Mesenchymal stem cell (in vitro differentiated cells and primary cell): ENCODE measurements at regions not wholly inside any gene's neighbourhood (a gene's known extent, or its start where the extent isn't known, plus 50 kb on each side); places are given as distances from the start of the nearest gene placed in this dataset.
"Not testable (repeated sequence)": the region's sequence is repeated elsewhere in the genome, so short reads cannot be mapped to it uniquely, and the experiment has no call there.

ENCODE experiments used
- DNase-seq: peaks from one replicate; pipeline ENCODE4 v3.0.0-alpha.2; 2013
- H2AFZ ChIP-seq: one replicate; pipeline ENCODE4 v1.6.1; 2013; ENCODE audit warnings: low read depth, mild to moderate bottlenecking, control low read depth, inconsistent platforms, low read length, moderate library complexity
- H2AK5ac ChIP-seq: 2 replicates; pipeline ENCODE4 v1.6.1; 2013; ENCODE audit warnings: low read length, moderate library complexity, mild to moderate bottlenecking, inconsistent platforms; ENCODE audit not compliant: severe bottlenecking
- H2BK120ac ChIP-seq: one replicate; pipeline ENCODE4 v1.6.1; 2013; ENCODE audit warnings: low read depth, mild to moderate bottlenecking, inconsistent platforms, low read length, moderate library complexity
- H2BK12ac ChIP-seq, 2 experiments: one replicate each; pipeline ENCODE4 v1.6.1; 2013; ENCODE audit warnings: inconsistent platforms in 2 of 2, low read length in 2 of 2, mild to moderate bottlenecking in 2 of 2, moderate library complexity in 2 of 2, control low read depth in 1 of 2
- H2BK15ac ChIP-seq: one replicate; pipeline ENCODE4 v1.6.1; 2013; ENCODE audit warnings: mild to moderate bottlenecking, low read depth, inconsistent platforms; ENCODE audit not compliant: poor library complexity, severe bottlenecking
- H2BK5ac ChIP-seq: 2 replicates; pipeline ENCODE4 v1.6.1; 2013; ENCODE audit warnings: low read depth, mild to moderate bottlenecking, low read length, control low read depth, inconsistent platforms; ENCODE audit not compliant: poor library complexity, severe bottlenecking
- H3K14ac ChIP-seq, 2 experiments: one replicate each; pipeline ENCODE4 v1.6.1; 2013; ENCODE audit warnings: inconsistent platforms in 2 of 2, low read length in 2 of 2, control low read depth in 1 of 2, mild to moderate bottlenecking in 1 of 2, moderate library complexity in 1 of 2
- H3K18ac ChIP-seq, 2 experiments: one replicate each; pipeline ENCODE4 v1.6.1; 2013; ENCODE audit warnings: inconsistent platforms in 2 of 2, low read length in 2 of 2, control low read depth in 1 of 2, low read depth in 1 of 2, mild to moderate bottlenecking in 1 of 2
- H3K23ac ChIP-seq, 2 experiments: one replicate each; pipeline ENCODE4 v1.6.1; 2013; ENCODE audit warnings: inconsistent platforms in 2 of 2, low read length in 2 of 2, mild to moderate bottlenecking in 2 of 2, moderate library complexity in 2 of 2, control low read depth in 1 of 2
- H3K27ac ChIP-seq: 2 replicates; pipeline ENCODE4 v1.5.1; 2013; ENCODE audit warnings: mild to moderate bottlenecking, moderate library complexity, low read length, control low read depth, inconsistent platforms; ENCODE audit not compliant: poor library complexity, severe bottlenecking
- H3K27me3 ChIP-seq, 2 experiments: 2 replicates each; pipeline versions ENCODE4 v1.6.1 to v1.7.0; 2013; ENCODE audit warnings: low read length in 2 of 2, mild to moderate bottlenecking in 2 of 2, moderate library complexity in 2 of 2, control low read depth in 1 of 2, inconsistent platforms in 1 of 2; ENCODE audit not compliant: control insufficient read depth in 1 of 2, insufficient read depth in 1 of 2
- H3K36me3 ChIP-seq, 2 experiments: 2 replicates each; pipeline versions ENCODE4 v1.6.1 to v1.7.0; 2013; ENCODE audit warnings: low read length in 2 of 2, control low read depth in 1 of 2, inconsistent platforms in 1 of 2, low read depth in 1 of 2, mild to moderate bottlenecking in 1 of 2; ENCODE audit not compliant: insufficient read depth in 2 of 2, control insufficient read depth in 1 of 2
- H3K4ac ChIP-seq, 2 experiments: one replicate each; pipeline ENCODE4 v1.6.1; 2013; ENCODE audit warnings: inconsistent platforms in 2 of 2, low read length in 2 of 2, mild to moderate bottlenecking in 2 of 2, moderate library complexity in 2 of 2, control low read depth in 1 of 2, low read depth in 1 of 2
- H3K4me1 ChIP-seq: 2 replicates; pipeline ENCODE4 v1.6.1; 2013; ENCODE audit warnings: low read depth, low read length, control low read depth; ENCODE audit not compliant: control insufficient read depth, insufficient read depth
- H3K4me2 ChIP-seq: 2 replicates; pipeline ENCODE4 v1.6.1; 2013; ENCODE audit warnings: low read length, mild to moderate bottlenecking, inconsistent platforms; ENCODE audit not compliant: poor library complexity, severe bottlenecking
- H3K4me3 ChIP-seq, 2 experiments: 2 replicates each; pipeline versions ENCODE4 v1.5.1 to v1.7.0; 2013; ENCODE audit warnings: low read length in 2 of 2, mild to moderate bottlenecking in 2 of 2, control low read depth in 1 of 2, low read depth in 1 of 2; ENCODE audit not compliant: insufficient read depth in 1 of 2
- H3K79me1 ChIP-seq: replicated peaks from 2 replicates; pipeline ENCODE4 v1.6.1; 2013; ENCODE audit warnings: mild to moderate bottlenecking, control low read depth, low read length, inconsistent platforms; ENCODE audit not compliant: poor library complexity, severe bottlenecking
- H3K9ac ChIP-seq: 2 replicates; pipeline ENCODE4 v1.7.0; 2013; ENCODE audit warnings: mild to moderate bottlenecking, low read length, moderate library complexity
- H3K9me3 ChIP-seq: 2 replicates; pipeline ENCODE4 v1.7.0; 2013; ENCODE audit warnings: mild to moderate bottlenecking, low read length; ENCODE audit not compliant: control insufficient read depth
- H4K8ac ChIP-seq: one replicate; pipeline ENCODE4 v1.6.1; 2013; ENCODE audit warnings: inconsistent platforms, mild to moderate bottlenecking, low read length, moderate library complexity
- H4K91ac ChIP-seq: one replicate; pipeline ENCODE4 v1.6.1; 2013; ENCODE audit warnings: mild to moderate bottlenecking, low read length, inconsistent platforms
- WGBS: methylation state at CpG from one replicate; pipeline ENCODE4 v1.1.7; 2013; ENCODE audit warnings: mixed read lengths; 5-methylcytosine and 5-hydroxymethylcytosine counted together

DNA sequence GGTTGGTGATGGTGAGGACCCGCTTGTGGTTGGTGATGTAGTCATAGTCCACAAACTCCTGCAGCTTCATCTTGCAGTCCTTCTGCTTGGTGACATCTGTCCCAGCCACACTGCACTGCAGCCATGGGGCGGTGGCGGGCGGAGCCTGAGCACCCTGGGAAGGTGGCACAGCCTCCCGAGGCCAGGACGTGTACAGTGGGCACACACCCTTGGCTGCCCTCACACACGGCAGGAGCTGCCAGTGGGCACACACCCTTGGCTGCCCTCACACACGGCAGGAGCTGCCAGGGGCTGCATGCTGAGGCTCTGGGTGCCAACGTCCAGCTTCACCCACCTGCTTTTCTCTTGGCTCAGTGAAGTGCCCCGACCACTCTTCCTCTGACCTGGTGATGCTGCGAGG lies 128.7 kb downstream of the TUBA3C start:
- Histone ChIP-seq H3K4me2 (no peak overlapping the region), H4K8ac (no peak overlapping the region), H2BK12ac (no peak overlapping the region), H2BK15ac (no peak overlapping the region), H3K23ac (no peak overlapping the region), H2BK120ac (no peak overlapping the region), H2BK5ac (no peak overlapping the region), H2AFZ (no peak overlapping the region), H3K18ac (no peak overlapping the region), H3K4me1 (no peaks in the 10 kb centered on the region), H3K79me1 (no peaks in the 10 kb centered on the region), H2AK5ac (no peak overlapping the region), H3K4ac (no peak overlapping the region), H3K14ac (no peak overlapping the region), H3K9ac (no peak overlapping the region), H3K4me3 (no peak overlapping the region), H3K9me3 (peaks cover 9% of the 10 kb centered on the region), H3K36me3 (no peaks in the 10 kb centered on the region), H4K91ac (no peak overlapping the region), H3K27ac (no peak overlapping the region), H3K27me3 (no peaks in the 10 kb centered on the region)
- 72% methylated on average over 10 of the region's 11 CpGs for WGBS
- no peak for DNase-seq

DNA sequence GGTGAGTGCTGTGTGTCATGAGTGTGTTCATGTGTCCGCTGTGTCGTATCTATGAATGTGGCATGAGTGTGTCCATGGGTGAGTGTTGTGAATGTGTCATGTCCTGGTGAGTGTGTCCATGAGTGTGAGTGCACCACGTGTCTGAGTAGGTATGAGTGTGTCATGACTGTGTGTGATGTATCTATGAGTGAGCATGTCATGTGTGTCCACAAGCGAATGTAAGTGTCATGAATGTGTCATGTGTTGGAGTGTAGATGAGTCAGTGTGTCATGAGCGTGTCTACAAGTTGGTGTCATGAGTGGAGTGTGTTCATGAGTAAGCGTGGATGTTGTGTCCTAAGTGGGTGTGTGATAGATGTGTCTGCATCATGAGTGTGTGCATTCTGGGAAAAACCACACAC lies 129.4 kb downstream of the TUBA3C start:
- Histone ChIP-seq H4K8ac (no peak overlapping the region), H2AK5ac (no peak overlapping the region), H2BK15ac (no peak overlapping the region), H3K27me3 (no peaks in the 10 kb centered on the region), H3K4me3 (no peak overlapping the region), H3K4me2 (no peak overlapping the region), H3K36me3 (no peaks in the 10 kb centered on the region), H3K9ac (no peak overlapping the region), H2BK5ac (no peak overlapping the region), H2AFZ (no peak overlapping the region), H3K18ac (no peak overlapping the region), H2BK120ac (no peak overlapping the region), H3K27ac (no peak overlapping the region), H2BK12ac (no peak overlapping the region), H3K79me1 (no peaks in the 10 kb centered on the region), H3K4ac (no peak overlapping the region), H3K9me3 (peaks cover 9% of the 10 kb centered on the region), H4K91ac (no peak overlapping the region), H3K23ac (no peak overlapping the region), H3K14ac (no peak overlapping the region), H3K4me1 (no peaks in the 10 kb centered on the region)
- no peak for DNase-seq
- 57% methylated on average over 6 of the region's 6 CpGs for WGBS

DNA sequence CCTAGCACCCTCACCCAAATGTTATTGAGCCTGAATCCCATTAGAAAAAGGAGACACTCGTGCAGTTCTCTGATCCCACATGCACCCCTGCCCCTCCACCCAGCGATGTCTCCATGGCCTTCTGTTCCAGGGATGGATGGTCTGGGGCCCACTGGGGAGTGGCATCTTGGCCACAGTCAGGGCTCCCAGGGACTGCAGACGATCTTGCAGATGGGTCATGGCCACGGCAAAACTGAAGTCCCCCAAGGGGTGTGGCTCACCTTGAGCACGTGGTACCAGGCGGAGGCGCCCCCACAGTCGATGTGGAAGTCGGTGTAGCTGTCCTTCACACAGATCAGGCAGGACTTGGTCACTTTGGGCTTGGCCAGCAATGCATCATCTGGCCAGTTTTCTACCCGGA lies 130.7 kb downstream of the TUBA3C start:
- Histone ChIP-seq H3K18ac (no peak overlapping the region), H2BK15ac (no peak overlapping the region), H2AFZ (no peak overlapping the region), H3K4ac (no peak overlapping the region), H3K4me3 (no peak overlapping the region), H3K27me3 (no peaks in the 10 kb centered on the region), H2BK5ac (no peak overlapping the region), H3K9ac (no peak overlapping the region), H4K8ac (no peak overlapping the region), H3K14ac (no peak overlapping the region), H3K36me3 (no peaks in the 10 kb centered on the region), H3K9me3 (peaks cover 9% of the 10 kb centered on the region), H4K91ac (no peak overlapping the region), H3K23ac (no peak overlapping the region), H3K79me1 (no peaks in the 10 kb centered on the region), H2AK5ac (no peak overlapping the region), H3K27ac (no peak overlapping the region), H2BK120ac (no peak overlapping the region), H3K4me1 (no peaks in the 10 kb centered on the region), H3K4me2 (no peak overlapping the region), H2BK12ac (no peak overlapping the region)
- 65% methylated on average over 10 of the region's 10 CpGs for WGBS
- DNase-seq = no peak

DNA sequence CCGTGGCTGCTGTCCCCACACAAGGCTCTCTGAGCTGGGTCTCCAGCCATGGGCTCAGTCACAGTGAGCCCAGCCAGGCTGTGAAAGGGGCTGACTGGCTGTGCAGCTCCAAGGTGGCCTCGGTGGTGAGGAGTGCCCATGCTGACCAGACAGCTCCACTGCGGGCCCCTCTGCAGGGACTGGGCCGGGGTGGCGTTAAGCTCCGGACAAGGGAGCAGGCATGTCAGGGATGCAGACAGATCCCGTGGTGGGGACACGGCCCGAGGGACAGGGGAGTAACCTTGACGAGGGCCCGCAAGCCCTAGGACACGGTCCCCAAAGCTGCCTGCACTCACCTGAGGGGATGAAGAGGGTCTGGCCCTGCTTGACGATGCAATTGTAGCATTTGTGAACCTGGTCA lies 132.0 kb downstream of the TUBA3C start:
- not testable (repeated sequence) for H3K9ac ChIP-seq, H2AK5ac ChIP-seq, H4K91ac ChIP-seq, H3K79me1 ChIP-seq, H2BK120ac ChIP-seq, H3K4ac ChIP-seq, H2BK12ac ChIP-seq, H2BK5ac ChIP-seq, H3K4me3 ChIP-seq, H3K36me3 ChIP-seq, H3K9me3 ChIP-seq, H3K14ac ChIP-seq, DNase-seq, H3K23ac ChIP-seq, H2AFZ ChIP-seq, H3K4me2 ChIP-seq, H3K27ac ChIP-seq, H3K18ac ChIP-seq, H2BK15ac ChIP-seq, H3K27me3 ChIP-seq, H4K8ac ChIP-seq, H3K4me1 ChIP-seq
- 76% methylated on average over 13 of the region's 13 CpGs for WGBS
